Islet precursor cell (in vitro differentiated cells): ENCODE measurements at regions not wholly inside any gene's neighbourhood (a gene's known extent, or its start where the extent isn't known, plus 50 kb on each side); places are given as distances from the start of the nearest gene placed in this dataset.
"Not testable (repeated sequence)": the region's sequence is repeated elsewhere in the genome, so short reads cannot be mapped to it uniquely, and the experiment has no call there.

Experiments used
- DNase-seq: peaks from one replicate; pipeline ENCODE4 v3.0.0-alpha.2; 2018

DNA sequence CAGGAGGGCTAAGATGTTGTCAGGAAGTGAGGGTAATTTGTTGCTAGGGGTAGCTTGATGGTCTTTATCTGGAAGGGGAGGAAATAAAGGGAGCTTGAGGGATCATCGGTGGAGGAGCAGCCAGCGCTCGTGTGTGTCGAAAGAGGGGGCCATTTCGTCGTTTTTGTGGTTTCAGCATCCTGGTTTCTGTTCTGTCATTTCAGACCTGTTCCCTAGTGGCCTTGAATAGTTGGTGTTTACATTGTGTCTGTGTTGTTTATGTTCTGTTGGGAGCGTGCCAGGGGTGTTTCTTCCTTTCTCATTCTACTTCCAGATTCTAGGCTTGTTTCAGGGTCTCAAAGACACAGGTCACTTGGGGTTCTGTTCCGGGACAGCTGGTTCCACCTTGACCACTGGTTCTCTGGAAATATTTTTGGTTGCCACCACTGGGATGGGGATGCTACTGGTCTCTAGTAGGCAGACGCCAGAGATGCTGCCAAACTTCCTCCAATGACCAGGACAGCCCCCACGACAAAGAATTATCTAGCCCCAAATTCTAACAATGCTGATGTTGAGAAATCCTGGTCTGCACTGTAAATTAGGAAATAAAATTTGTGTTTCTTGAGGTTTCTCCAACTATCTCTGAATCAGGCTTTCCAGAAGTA is 113.9 kb upstream of the NAA20 start:
- no peak for DNase-seq

DNA sequence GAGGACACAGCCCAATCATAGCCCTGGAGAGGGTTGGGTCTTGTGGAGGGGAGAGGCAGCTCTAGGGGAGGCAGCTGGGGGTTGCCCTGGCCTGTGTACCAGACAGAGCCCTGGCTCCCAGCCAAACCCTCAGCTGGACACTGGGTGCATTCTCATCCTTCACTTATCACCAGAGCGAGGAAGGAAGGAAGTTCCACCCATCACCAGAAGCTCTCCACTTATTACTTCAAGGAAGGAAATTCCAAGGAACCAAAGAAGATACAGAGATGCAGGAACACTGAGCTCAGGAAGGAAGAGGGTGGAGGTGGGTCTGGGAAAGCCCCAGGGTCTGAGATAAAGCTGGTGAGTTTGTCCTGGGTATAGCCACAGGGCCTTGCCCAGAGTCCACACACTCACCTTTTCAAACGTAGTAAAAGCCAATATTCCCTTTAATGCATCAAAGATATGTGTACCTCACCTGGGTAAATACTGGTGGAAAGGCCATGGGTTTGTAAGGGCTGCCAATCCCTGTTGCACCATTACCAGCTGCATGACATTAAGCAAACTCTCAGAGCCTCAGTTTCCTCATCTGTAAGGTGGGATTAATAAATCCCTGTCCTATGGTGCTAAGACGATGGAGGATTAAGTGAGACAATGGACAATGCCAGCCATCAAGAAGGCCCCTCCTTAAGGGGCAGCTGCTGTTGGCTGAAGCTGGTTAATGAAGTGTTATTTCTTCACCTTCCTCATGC is 109.7 kb upstream of the NAA20 start:
- no peak for DNase-seq

DNA sequence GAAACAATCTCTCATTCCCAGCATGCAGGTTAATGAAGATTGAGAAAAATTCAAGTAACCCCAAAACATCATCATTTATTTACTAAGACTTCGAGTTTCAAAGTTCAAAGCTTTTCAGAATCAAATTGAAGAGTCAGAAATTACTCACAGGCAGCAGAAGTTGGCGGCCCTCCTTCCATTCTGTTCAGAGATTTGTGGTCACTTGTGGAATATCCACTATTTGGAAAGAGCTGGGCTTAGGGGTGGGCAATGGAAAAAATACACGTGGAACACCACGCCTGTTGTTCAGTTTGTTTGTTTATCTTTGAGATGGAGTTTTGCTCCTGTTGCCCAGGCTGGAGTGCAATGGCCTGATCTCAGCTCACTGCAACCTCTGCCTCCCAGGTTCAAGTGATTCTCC is 108.6 kb upstream of the NAA20 start:
- DNase-seq, result no peak

DNA sequence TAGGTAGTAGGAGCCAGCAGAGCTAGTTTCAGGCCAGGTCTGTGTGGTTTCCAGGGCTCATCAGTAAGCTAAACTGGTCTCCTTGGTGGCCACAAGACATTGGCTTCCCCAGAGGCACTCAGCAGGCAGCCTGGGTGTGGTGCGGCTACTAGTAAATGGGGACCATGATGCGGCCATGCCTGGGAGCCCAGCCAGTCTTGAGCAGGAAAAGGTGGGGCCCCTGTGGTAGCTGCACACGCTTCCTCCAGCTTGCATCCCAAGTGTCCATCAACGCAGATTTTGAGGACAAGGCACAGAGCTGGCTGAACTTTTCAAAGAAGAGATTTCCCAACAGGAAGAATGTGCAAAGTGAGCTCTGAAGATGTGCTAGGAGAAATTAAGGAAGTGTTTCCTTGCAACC is 107.4 kb upstream of the NAA20 start:
- DNase-seq, result no peak

DNA sequence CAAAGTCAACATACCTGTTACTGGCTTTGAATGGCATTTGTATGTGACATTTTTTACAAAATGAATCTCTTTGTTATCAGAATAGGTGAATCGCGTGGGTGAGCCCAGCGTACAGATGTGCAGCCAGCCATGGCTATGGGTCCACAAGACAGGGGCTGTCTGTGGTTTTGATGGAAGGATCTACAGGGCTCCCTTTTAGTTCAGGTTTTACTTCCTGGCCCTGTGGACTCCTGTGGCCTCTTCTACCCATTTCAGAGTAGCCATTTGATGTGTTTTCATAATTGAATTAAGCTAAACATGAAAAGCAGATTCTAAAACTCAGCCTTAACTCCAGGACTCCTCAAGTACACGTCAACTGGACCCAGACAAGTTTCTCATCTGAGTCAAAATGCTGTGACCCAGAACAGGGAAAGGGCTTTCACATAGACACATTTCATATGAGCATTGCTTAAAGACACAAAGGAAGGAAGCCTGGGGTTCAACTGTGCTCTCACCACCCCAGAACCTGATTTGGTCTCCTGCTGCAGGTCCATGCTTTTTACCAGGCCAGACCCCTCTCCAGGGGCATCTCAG is 105.3 kb upstream of the NAA20 start:
- DNase-seq, result no peak

DNA sequence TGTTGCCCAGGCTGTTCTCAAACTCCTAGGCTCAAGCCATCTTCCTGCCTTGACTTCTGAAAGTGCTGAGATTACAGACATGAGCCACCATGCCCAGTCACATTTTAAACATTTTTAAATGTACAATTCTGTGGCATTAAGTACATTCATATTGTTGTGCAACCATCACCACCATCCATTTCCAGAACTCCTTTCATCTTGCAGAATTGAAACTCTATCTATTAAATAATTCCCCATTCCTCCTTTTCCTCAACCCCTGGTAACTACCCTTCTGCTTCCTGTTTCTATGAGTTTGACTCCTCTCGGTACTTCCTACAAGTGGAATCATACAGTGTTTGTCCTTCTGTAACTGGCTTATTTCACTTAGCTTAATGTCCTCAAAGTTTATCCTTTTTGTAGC is 103.8 kb upstream of the NAA20 start:
- DNase-seq, result no peak

DNA sequence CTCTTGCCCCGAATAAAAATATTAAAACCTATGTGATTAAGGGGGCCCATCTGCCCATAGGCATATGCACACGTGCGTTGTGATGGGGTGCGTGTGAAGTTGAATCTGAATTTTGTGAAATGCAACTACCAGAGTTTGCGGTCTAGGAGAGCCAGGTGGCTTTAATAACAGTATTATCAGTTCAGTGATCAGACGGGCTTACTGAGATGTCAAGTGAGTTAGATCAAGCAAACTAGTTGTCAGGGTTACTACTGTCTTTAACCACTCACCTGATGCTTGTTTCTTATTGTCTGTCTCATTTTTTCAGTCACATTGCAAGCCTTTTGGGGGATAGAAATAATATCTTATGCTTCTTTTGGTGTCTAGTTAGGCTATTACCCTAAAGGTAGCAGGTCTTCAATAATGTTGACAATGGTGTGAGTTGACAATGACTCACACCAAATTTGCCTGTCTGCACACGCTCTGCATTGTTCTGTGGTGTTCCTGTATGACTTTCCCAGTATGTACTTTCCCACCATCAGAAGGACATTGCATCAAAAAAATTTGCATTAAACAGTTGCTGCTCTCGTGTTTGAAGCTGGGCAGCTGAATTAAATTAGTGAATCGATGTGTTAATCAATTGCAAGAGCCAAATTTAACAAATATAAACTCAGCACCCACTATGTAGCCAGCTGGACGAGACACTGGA is 103.1 kb upstream of the NAA20 start:
- DNase-seq, result peak; percentile 12

DNA sequence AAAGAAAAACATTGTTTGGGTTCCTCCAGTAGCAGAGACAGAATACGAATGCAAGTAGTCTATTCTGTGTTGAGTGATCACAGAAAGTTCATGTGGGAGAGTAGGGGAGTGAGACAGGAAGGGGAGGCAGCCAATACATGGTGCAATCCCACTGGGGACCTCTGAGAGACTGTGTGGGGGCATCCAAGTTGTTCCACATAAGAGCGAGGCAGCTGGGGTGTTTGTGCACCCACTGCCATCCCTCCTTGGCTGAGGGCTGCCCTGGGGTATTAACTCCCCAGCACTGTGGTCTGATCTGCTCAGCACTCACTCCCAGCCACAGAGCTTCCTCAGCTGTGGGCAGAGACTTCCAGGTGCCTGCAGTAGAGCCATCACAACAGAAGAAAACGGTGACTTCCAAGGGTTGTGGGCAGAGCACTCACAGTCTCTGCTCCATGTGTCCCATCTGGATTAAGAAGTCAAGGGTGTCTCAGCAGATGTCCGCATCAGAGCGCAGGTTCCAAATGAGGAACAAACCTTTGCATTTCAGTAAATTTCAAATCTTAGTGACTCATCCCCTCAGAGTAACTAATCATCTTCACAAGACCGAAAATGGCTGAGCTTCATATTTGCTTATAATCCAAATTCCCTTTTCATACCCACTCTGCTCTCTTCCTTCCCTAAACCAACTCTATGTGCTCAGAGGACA is 101.9 kb upstream of the NAA20 start:
- DNase-seq, result no peak

DNA sequence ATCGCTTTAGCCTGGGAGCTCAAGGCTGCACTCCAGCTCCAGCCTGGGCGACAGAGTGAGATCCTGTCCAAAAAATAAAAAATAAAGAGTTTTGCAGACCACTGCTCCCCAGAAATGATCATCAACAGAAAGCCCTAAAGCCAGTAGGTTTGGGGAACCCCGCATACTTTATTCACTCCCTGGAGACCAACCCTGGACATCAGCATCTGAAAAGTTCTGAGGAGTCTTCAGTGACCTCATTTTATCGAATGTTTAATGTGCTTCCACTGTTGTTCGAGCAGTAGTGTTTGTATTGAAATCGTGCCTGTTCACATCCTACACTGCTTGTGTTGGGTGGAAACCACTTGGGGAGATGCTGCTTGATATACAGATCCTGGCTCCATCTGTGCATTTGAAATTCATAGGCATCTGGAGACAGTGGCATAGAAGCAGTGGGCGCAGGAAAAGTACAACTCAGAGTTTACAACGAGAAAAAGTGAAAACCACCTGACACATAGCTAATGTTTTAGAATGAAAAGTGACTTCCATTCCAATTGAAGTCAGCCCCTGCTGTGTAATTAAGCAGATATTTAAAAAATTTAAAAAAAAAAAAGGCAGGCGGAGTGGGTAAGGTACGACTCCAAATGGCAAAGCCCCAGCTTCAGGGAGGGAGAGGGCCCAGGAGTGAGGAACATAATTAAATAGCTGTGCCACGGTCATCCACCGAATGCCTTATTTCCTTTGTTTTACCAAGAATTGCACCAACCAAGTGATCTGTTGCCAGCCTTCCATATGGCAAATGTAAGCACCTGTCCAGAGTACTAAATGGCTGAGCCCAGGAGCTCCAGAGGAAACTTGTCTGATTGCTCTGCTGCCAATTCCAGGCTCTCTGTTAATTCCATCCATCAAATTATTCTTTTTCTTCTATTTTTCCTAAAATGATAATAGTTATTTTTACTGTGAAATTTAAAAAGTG is 100.4 kb upstream of the NAA20 start:
- no peak for DNase-seq

DNA sequence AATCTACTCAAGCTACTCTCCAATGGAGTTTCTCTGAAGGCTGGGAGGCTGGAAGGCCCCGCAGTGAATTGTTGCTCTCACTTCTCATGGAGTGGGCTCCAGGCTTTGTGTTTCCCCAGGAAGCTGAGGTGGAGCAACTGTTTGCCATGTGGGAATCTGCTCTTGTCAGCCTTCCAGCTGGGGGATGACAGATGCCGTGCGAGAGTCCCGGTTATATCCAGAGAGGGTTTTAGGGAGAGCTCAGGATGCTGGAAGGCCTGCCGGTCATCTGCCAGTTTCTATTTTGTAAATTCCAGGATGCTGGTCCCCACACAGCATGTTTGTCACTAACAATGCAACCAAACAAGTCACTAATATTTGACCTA is 98.2 kb upstream of the NAA20 start:
- no peak for DNase-seq

DNA sequence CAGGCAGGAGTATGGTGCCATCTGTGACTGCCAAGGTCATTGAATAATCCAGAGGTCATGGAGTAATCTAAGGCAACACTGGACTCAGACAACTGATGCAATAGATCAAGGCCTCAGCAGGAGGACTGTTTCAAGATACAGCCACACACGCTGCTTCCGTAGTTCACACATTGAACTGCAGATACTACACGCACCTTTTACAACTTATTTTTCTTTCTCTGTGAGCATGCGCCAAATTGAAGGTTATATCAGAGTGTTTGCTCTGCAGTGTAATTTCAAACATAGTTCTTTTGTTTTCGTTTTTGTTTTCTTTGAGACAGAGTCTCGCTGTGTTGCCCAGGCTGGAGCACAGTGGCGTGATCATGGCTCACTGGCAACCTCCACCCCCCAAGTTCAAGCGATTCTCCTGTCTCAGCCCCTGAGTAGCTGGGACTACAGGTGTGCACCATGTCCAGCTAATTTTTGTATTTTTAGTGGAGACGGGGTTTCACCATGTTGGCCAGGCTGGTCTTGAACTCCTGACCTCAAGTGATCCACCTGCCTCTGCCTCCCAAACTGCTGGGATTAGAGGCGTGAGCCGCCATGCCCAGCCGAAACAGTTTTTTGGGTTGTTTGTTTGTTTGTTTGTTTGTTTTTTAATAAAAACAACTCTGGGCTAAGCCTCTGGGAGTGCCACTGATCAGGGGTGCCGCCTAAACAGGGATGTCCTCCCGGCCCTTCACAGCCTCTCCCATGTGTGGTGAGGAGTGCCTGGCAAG is 96.6 kb upstream of the NAA20 start:
- no peak for DNase-seq

DNA sequence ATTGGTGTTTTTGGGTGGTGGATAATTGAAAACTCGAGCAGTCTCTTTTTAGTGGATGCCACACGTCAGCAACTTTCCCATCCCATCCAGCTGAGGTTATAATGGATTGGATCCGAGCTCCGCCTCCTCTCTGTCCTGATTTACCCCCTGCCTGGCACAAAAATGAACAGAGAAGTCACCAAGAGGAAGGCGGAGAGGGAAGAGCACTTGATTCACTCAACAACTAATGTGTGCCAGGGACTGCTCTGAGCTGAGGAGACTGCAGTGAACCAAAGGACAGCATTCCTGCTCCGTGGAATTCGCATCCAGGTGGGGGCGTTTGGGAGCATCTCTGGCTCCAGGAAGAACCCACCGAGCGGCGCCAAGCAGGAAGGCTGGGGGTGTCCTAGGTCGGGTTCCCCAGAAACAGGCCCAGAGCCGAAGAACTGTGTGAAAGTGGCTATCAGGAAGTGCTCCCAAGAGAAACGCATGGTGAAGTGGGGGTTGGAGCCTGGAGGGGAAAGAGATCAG is 95.8 kb upstream of the NAA20 start:
- peak; percentile 61 for DNase-seq

DNA sequence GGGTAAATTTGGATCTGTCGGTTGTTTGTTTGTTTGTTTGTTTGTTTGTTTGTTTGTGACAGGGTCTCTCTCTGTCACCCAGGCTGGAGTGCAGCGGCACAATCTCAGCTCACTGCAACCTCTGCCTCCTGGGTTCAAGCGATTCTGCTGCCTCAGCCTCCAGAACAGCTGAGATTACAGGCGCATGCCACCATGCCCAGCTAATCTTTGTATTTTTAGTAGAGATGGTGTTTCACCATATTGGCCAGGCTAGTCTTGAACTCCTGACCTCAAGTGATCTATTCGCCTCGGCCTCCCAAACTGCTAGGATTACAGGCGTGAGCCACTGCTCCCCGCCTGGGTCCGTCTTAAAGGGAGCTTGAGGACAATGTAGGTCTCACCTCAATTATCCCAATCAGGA is 95.3 kb upstream of the NAA20 start:
- DNase-seq, result not testable (repeated sequence)

DNA sequence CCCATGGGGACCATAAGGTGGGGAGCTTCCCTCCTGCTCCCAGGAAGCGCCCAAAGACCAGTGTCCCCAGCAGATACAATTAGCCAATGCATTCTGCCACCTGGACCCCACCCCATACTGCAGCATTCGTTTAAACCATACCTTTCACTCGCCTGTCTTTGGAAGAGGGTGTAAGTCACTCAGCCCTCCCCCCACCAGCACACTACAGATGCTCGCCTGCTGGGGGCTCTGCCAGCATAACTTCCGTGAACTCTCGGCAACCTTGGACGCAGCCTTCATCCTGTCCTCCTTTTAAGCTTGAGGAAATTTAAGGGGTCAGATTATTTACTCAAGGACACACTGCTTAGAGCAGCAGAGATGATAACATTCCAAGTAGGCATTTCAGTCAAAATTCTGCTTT is 94.4 kb upstream of the NAA20 start:
- DNase-seq, result peak; percentile 55

DNA sequence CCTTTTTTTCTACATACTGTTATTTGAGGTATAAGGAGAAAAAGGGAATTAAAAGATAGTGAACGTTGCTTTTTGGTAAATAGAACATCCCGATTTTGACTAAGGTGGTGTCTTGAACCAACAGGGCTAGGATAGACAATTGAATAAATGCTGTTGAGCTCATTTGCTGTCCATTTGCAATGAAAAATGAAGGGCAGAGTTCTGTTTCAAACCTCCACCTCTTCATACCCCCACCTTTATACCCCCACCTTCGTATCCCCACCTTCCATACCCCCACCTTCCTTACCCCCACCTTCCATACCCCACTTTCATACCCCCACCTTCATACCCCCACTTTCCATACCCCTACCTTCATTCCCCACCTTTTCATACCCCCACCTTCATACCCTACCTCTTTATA is 93.4 kb upstream of the NAA20 start:
- DNase-seq, result no peak

DNA sequence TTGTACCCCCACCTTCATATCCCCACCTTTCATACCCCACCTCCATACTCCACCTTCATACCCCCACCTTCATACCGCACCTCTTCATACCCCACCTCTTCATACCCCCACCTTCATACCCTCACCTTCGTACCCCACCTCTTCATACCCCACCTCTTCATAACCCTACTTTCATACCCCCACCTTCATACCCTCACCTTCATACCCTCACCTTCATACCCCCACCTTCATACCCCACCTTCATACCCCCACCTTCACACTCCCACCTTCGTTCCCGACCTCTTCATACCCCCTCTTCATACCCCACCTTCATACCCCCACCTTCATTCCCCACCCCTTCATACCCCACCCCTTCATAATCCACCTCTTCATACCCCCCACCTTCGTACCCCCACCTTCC is 92.9 kb upstream of the NAA20 start:
- DNase-seq, result no peak

DNA sequence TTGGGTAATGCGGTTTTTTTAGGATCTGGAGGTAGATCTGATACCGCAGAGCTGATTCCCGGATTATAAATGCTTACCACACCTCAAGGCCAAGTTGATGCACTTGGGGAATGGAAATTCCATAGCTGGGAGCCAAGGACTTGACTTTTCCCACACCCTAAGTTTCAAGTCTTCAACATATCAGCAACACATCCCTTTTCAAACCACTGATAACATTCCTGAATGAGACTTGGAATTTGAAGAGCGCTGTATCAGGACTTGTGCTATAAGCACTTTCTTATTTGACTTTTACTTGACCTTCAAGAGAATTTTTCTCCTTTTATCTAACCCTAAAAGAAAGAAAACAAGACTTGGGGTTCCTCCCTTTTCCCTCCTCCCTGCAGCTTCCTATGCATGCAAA is 90.6 kb upstream of the NAA20 start:
- no peak for DNase-seq

DNA sequence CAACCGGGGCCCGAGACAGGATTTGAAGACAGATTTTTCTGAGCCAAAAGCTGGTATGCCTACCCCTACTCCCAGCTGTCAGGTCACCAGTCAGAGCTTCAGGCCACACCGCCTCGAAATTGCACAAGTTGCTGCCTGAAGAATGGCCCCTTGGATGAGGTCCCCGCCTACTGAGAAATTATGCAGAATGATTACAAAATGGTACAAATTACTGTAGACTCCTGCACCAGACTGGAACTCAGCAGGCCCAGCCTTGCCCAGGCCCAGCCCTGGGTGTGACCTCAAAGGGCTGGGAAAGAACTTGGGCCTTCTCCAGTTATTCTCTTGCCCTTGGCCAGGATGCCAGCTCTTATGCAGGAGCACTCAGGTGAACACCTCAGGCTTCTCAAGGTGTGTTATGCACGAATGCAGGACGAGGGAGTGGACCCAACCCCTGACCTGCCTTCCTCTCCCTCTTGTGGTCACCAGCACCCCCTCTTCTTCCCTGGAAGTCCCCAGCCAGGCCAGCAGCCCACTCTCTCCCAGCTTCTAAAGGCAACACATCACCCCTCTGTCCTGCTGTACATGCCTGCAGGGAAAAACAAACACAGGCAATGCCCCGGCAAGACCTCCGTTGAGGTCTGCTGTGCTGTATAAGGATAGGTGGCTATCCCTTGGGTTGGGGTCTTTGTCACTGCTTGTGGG is 88.7 kb upstream of the NAA20 start:
- no peak for DNase-seq

DNA sequence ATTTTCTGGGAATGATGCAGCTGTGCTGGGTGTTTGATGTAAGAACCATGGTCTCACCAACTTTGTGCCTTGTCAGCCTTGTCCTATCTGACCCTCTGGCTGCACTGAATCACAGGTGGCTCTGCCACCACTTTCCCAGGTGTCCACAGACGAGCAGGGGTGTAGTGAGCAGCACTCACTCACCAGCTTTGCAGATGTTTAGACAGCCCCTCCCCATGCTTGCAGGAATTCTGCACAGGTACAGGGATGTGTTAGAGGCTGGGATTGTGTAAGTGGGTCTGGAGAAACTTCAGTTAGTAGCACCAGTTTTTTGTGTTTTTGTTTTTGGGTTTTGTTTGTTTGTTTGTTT is 88.2 kb upstream of the NAA20 start:
- no peak for DNase-seq

DNA sequence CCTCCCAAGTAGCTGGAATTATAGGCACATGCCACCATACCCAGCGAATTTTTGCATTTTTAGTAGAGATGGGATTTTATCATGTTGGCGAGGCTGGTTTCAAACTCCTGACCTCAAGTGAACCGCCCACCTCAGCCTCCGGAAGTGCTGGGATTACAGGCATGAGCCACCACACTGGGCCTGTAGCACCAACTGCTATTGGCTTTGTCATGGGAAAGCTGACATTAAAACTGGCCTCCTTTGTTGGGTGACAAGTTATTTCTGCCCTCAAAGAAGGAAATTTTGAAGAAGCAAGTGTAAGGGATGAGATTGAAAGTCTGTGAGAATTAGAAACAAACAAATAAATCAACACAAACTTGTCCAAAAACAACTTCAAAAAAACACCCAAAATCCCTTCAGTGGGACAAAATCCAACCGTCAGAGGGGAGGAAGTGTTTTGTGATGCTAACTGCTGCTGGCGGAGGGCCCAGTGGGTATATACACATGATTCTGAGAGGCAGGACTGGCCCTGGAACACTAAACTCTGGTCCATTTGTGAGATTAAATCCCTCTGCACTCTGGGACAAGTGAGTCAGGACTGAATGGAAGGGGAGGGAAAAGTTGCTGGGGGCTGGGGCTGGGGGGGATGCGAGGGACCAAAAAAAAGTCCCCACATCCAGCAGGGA is 87.5 kb upstream of the NAA20 start:
- DNase-seq, result no peak
